H1 (cell line): ENCODE measurements at regions not wholly inside any gene's neighbourhood (a gene's known extent, or its start where the extent isn't known, plus 50 kb on each side); places are given as distances from the start of the nearest gene placed in this dataset.

Experiments
- CTCF ChIP-seq, 3 experiments: IDR thresholded peaks; 1 replicate in 2 of 3; 2 replicates in 1 of 3; pipeline versions ENCODE4 v1.5.1 to v1.6.1; 2011; ENCODE audit warnings: low read length in 3 of 3, mild to moderate bottlenecking in 3 of 3, inconsistent platforms in 2 of 3, low read depth in 1 of 3, moderate library complexity in 1 of 3; ENCODE audit not compliant: insufficient read depth in 1 of 3; ENCODE audit errors: control extremely low read depth in 1 of 3
- EZH2 ChIP-seq: fragments of 200-600 bp; sonication (generic); IDR thresholded peaks from 2 replicates; pipeline ENCODE4 v1.7.1; 2012; ENCODE audit warnings: low read depth, mild to moderate bottlenecking, moderate library complexity, low read length, inconsistent platforms; ENCODE audit not compliant: severe bottlenecking
- FOSL1 ChIP-seq: IDR thresholded peaks from 2 replicates; pipeline ENCODE4 v1.6.1; 2011; ENCODE audit warnings: mild to moderate bottlenecking, low read depth, low read length, moderate library complexity; ENCODE audit not compliant: insufficient read depth
- HDAC6 ChIP-seq: IDR thresholded peaks from one replicate; pipeline ENCODE4 v1.7.1; 2012; ENCODE audit warnings: low read depth, mild to moderate bottlenecking, inconsistent platforms, low read length, moderate library complexity
- JUN ChIP-seq: IDR thresholded peaks from 2 replicates; pipeline ENCODE4 v1.6.1; 2011; ENCODE audit warnings: low read depth, mild to moderate bottlenecking, improper control_type of control experiment, low read length
- NRF1 ChIP-seq: IDR thresholded peaks from 2 replicates; pipeline ENCODE4 v1.6.1; 2011; ENCODE audit warnings: mild to moderate bottlenecking, low read depth, low read length, improper control_type of control experiment
- POLR2A ChIP-seq, 2 experiments: IDR thresholded peaks; 1 replicate in 1 of 2; 2 replicates in 1 of 2; pipeline ENCODE4 v1.6.1; 2011; ENCODE audit warnings: low read depth in 2 of 2, low read length in 2 of 2, mild to moderate bottlenecking in 2 of 2; ENCODE audit errors: control extremely low read depth in 1 of 2
- SIN3A ChIP-seq, 2 experiments: IDR thresholded peaks in 1 of 2; conservative IDR thresholded peaks in 1 of 2; 2 replicates each; pipeline ENCODE4 v1.6.1; 2011 to 2012; ENCODE audit warnings: low read length in 2 of 2, improper control_type of control experiment in 1 of 2, low read depth in 1 of 2, mild to moderate bottlenecking in 1 of 2
- SIRT6 ChIP-seq: IDR thresholded peaks from one replicate; pipeline ENCODE4 v1.7.1; 2012; ENCODE audit warnings: low read length, inconsistent platforms
- SP2 ChIP-seq: IDR thresholded peaks from 2 replicates; pipeline ENCODE4 v1.6.1; 2012; ENCODE audit warnings: mild to moderate bottlenecking, low read length, inconsistent platforms
- TBP ChIP-seq: IDR thresholded peaks from 2 replicates; pipeline ENCODE4 v1.6.1; 2011; ENCODE audit warnings: low read depth, low read length, improper control_type of control experiment

GRCh38 chr1:194515916-194516315, 1329.5 kb upstream of the B3GALT2 start:
- TF ChIP-seq SIRT6 (no peak), POLR2A (IDR thresholded peaks at IDR 0.05; ENCODE audit: control extremely low read depth in 1 of 2, low read depth in 2 of 2, low read length in 2 of 2) (no peak), EZH2 (no peak), TBP (no peak), CTCF (IDR thresholded peaks at IDR 0.05; ENCODE audit: control extremely low read depth in 1 of 3, insufficient read depth in 1 of 3, low read depth in 1 of 3, low read length in 3 of 3) (no peak), NRF1 (no peak), JUN (no peak), SIN3A (conservative IDR thresholded peaks at IDR 0.05 in 1 of 2, IDR thresholded peaks at IDR 0.05 in 1 of 2; ENCODE audit: low read depth in 1 of 2, low read length in 2 of 2) (no peak), HDAC6 (no peak), FOSL1 (no peak), SP2 (no peak)
